HEK293T (cell line): ENCODE measurements at regions not wholly inside any gene's neighbourhood (a gene's known extent, or its start where the extent isn't known, plus 50 kb on each side); places are given as distances from the start of the nearest gene placed in this dataset.
A peak's percentile ranks its signal among the peaks of the same experiment; 100 is the strongest.

Experiments used
- CTCF ChIA-PET: fragments of 350-600 bp; formaldehyde crosslinking; extraction: SDS; loops from one replicate; lab custom pipeline; 2021; ENCODE audit warnings: antibody characterized with exemption, inconsistent platforms; lab: Yijun Ruan, JAX
- POLR2A ChIA-PET: fragments of 350-600 bp; formaldehyde crosslinking; extraction: SDS; loops from one replicate; lab custom pipeline; 2020; ENCODE audit warnings: antibody characterized with exemption, inconsistent platforms; lab: Yijun Ruan, JAX
- DNase-seq: peaks from one replicate; pipeline ENCODE4 v3.0.0; 2012; ENCODE audit warnings: mixed read lengths; ENCODE audit errors: extremely low spot score
- ARNT ChIP-seq: fragments of 450-650 bp; IDR thresholded peaks from 2 replicates; pipeline ENCODE4 v1.6.1; 2017; ENCODE audit warnings: mild to moderate bottlenecking
- BHLHE40 ChIP-seq: fragments of 450-650 bp; IDR thresholded peaks from 2 replicates; pipeline ENCODE4 v1.6.1; 2016; ENCODE audit warnings: mild to moderate bottlenecking, moderate library complexity, borderline replicate concordance
- CTBP1 ChIP-seq: fragments of 450-650 bp; IDR thresholded peaks from 2 replicates; pipeline ENCODE4 v1.6.1; 2016; ENCODE audit warnings: borderline replicate concordance
- ELF4 ChIP-seq: fragments of 450-650 bp; IDR thresholded peaks from 2 replicates; pipeline ENCODE4 v1.6.1; 2017; ENCODE audit warnings: antibody characterized with exemption
- FOXA1 ChIP-seq: fragments of 450-650 bp; IDR thresholded peaks from 2 replicates; pipeline ENCODE4 v1.6.1; 2016; ENCODE audit warnings: mild to moderate bottlenecking
- FOXK2 ChIP-seq: fragments of 450-650 bp; IDR thresholded peaks from 2 replicates; pipeline ENCODE4 v1.6.1; 2016; ENCODE audit warnings: mild to moderate bottlenecking
- FOXM1 ChIP-seq: fragments of 450-650 bp; IDR thresholded peaks from 2 replicates; pipeline ENCODE4 v1.6.1; 2017; ENCODE audit warnings: mild to moderate bottlenecking, borderline replicate concordance
- HDGF ChIP-seq: fragments of 450-650 bp; IDR thresholded peaks from 2 replicates; pipeline ENCODE4 v1.6.1; 2017; ENCODE audit warnings: antibody characterized with exemption, borderline replicate concordance
- L3MBTL2 ChIP-seq: fragments of 450-650 bp; conservative IDR thresholded peaks from 2 replicates; pipeline ENCODE4 v1.6.1; 2016; ENCODE audit warnings: mild to moderate bottlenecking
- LEF1 ChIP-seq: fragments of 450-650 bp; IDR thresholded peaks from 2 replicates; pipeline ENCODE4 v1.6.1; 2017; ENCODE audit warnings: mild to moderate bottlenecking, borderline replicate concordance
- NFRKB ChIP-seq: fragments of 450-650 bp; IDR thresholded peaks from 2 replicates; pipeline ENCODE4 v1.6.1; 2016; ENCODE audit warnings: mild to moderate bottlenecking, moderate library complexity
- PKNOX1 ChIP-seq: fragments of 450-650 bp; IDR thresholded peaks from 2 replicates; pipeline ENCODE4 v1.6.1; 2016
- SP1 ChIP-seq: fragments of 450-650 bp; IDR thresholded peaks from 2 replicates; pipeline ENCODE4 v1.6.1; 2017
- SUZ12 ChIP-seq: fragments of 450-650 bp; IDR thresholded peaks from 2 replicates; pipeline ENCODE4 v1.6.1; 2016; ENCODE audit warnings: mild to moderate bottlenecking
- TARDBP ChIP-seq: fragments of 450-650 bp; IDR thresholded peaks from 2 replicates; pipeline ENCODE4 v1.6.1; 2016
- ZNF384 ChIP-seq: fragments of 450-650 bp; IDR thresholded peaks from 2 replicates; pipeline ENCODE4 v1.6.1; 2016

GRCh38 chr14:25551674-25552073 is 501.7 kb upstream of the STXBP6 start:
- TF ChIP-seq ELF4 (no peak), HDGF (no peak)
- ChIA-PET CTCF (no interaction called here), POLR2A (no interaction called here)
- DNase-seq, result no peak

- ChIA-PET CTCF (no interaction called here), POLR2A (no interaction called here)
- no peak for DNase-seq
- TF ChIP-seq TARDBP (no peak), PKNOX1 (no peak), FOXM1 (no peak), FOXA1 (no peak), SP1 (no peak), SUZ12 (no peak), L3MBTL2 (no peak), ARNT (no peak), ZNF384 (no peak), FOXK2 (no peak), BHLHE40 (no peak)
Measured at GRCh38 chr14:25546826-25547225, 496.9 kb upstream of the STXBP6 start.

GRCh38 chr14:25537846-25538455 is 488.0 kb upstream of the STXBP6 start:
- POLR2A ChIA-PET, result no interaction called here

GRCh38 chr14:25526290-25526689 is 476.3 kb upstream of the STXBP6 start:
- TF ChIP-seq ZNF384, result no peak
- no peak for TF ChIP-seq HDGF
- no peak for TF ChIP-seq L3MBTL2
- TF ChIP-seq TARDBP, result no peak
- no peak for TF ChIP-seq SP1
- POLR2A ChIA-PET, result no interaction called here
- CTCF ChIA-PET, result no interaction called here
- DNase-seq, result no peak

More at GRCh38 chr14:25537846-25538455, 488.0 kb upstream of the STXBP6 start:
- CTCF ChIA-PET, result interaction anchor here (0.6 to 1.3 kb wide), 7 partner anchors 18 to 573 kb away, joined by 3 to 6 read pairs (median 5); no protein-coding TSS in a partner anchor
- no peak for TF ChIP-seq PKNOX1
- no peak for TF ChIP-seq TARDBP
- no peak for TF ChIP-seq SUZ12
- TF ChIP-seq L3MBTL2, result no peak
- TF ChIP-seq HDGF, result no peak
- no peak for TF ChIP-seq ZNF384
- no peak for TF ChIP-seq BHLHE40
- no peak for TF ChIP-seq FOXK2
- no peak for TF ChIP-seq CTBP1
- no peak for TF ChIP-seq SP1
- TF ChIP-seq ELF4, result no peak
- no peak for TF ChIP-seq LEF1
- TF ChIP-seq ARNT, result no peak
- TF ChIP-seq FOXM1, result no peak
- no peak for TF ChIP-seq FOXA1
- TF ChIP-seq NFRKB, result no peak
- peak; percentile 52 for DNase-seq

GRCh38 chr14:25522926-25523325 is 473.0 kb upstream of the STXBP6 start:
- TF ChIP-seq FOXA1 (no peak), L3MBTL2 (no peak), NFRKB (no peak)
- ChIA-PET POLR2A (no interaction called here), CTCF (no interaction called here)
- DNase-seq, result no peak

GRCh38 chr14:25522116-25522515 is 472.2 kb upstream of the STXBP6 start:
- TF ChIP-seq CTBP1, result no peak
- no peak for TF ChIP-seq FOXM1
- no peak for TF ChIP-seq LEF1
- TF ChIP-seq SUZ12, result no peak
- no peak for TF ChIP-seq FOXA1
- no peak for TF ChIP-seq L3MBTL2
- TF ChIP-seq FOXK2, result no peak
- TF ChIP-seq TARDBP, result no peak
- TF ChIP-seq ZNF384, result no peak
- no peak for DNase-seq
- ChIA-PET CTCF (no interaction called here), POLR2A (no interaction called here)

- no peak for DNase-seq
- TF ChIP-seq TARDBP, result no peak
- CTCF ChIA-PET, result no interaction called here
Measured at GRCh38 chr14:25521616-25522015, 471.7 kb upstream of the STXBP6 start.

GRCh38 chr14:25520821-25521220 is 470.9 kb upstream of the STXBP6 start:
- CTCF ChIA-PET, result interaction anchor here (0.8 kb wide), 1 partner anchor 17 kb away, joined by 5 read pairs; no protein-coding TSS in a partner anchor
- no peak for TF ChIP-seq ZNF384
- POLR2A ChIA-PET, result no interaction called here
- no peak for DNase-seq

More at GRCh38 chr14:25521616-25522015, 471.7 kb upstream of the STXBP6 start:
- POLR2A ChIA-PET, result no interaction called here
